Keratinocyte (primary cell): ENCODE measurements at regions not wholly inside any gene's neighbourhood (a gene's known extent, or its start where the extent isn't known, plus 50 kb on each side); places are given as distances from the start of the nearest gene placed in this dataset.

Source experiments
- DNase-seq: peaks from one replicate; pipeline ENCODE4 v3.0.0-alpha.2; 2011; ENCODE audit warnings: low read depth, missing footprints, low spot score
- FAIRE-seq: peaks from 2 replicates; lab custom pipeline; 2011; peaks lifted over from hg19 to GRCh38; lab: Jason Lieb, UNC
- H2AFZ ChIP-seq: 2 replicates; pipeline ENCODE4 v1.6.0; 2012; ENCODE audit warnings: low read length, control low read depth, inconsistent platforms; ENCODE audit not compliant: control insufficient read depth
- H3K27ac ChIP-seq: 2 replicates; pipeline ENCODE4 v1.5.1; 2011; ENCODE audit warnings: low read length; ENCODE audit not compliant: control insufficient read depth, insufficient read depth
- H3K27me3 ChIP-seq: 3 replicates; pipeline ENCODE4 v1.6.0; 2011; ENCODE audit warnings: low read length; ENCODE audit not compliant: control insufficient read depth, insufficient read depth; ENCODE audit errors: extremely low read depth
- H3K36me3 ChIP-seq, 2 experiments: 2 replicates in 1 of 2; 3 replicates in 1 of 2; pipeline ENCODE4 v1.5.1; 2011; ENCODE audit warnings: low read length in 2 of 2, mild to moderate bottlenecking in 1 of 2; ENCODE audit not compliant: control insufficient read depth in 2 of 2, insufficient read depth in 2 of 2; ENCODE audit errors: extremely low read depth in 1 of 2
- H3K4me1 ChIP-seq: 3 replicates; pipeline ENCODE4 v1.5.1; 2011; ENCODE audit warnings: low read length; ENCODE audit not compliant: control insufficient read depth, insufficient read depth; ENCODE audit errors: extremely low read depth
- H3K4me2 ChIP-seq: 3 replicates; pipeline ENCODE4 v1.6.0; 2011; ENCODE audit warnings: low read depth, low read length; ENCODE audit not compliant: control insufficient read depth, insufficient read depth; ENCODE audit errors: extremely low read depth
- H3K4me3 ChIP-seq, 3 experiments: fragments of 200-600 bp in 1 of 3; sonication (generic) in 1 of 3; 2 replicates in 2 of 3; 3 replicates in 1 of 3; pipeline ENCODE4 v1.5.1; 2011 to 2016; ENCODE audit warnings: low read length in 3 of 3, mild to moderate bottlenecking in 3 of 3, control low read depth in 2 of 3, inconsistent platforms in 1 of 3, low read depth in 1 of 3, mixed read lengths in 1 of 3, mixed run types in 1 of 3, moderate library complexity in 1 of 3; ENCODE audit not compliant: control insufficient read depth in 2 of 3, insufficient read depth in 2 of 3; ENCODE audit errors: extremely low read depth in 1 of 3
- H3K79me2 ChIP-seq: 2 replicates; pipeline ENCODE4 v1.6.0; 2012; ENCODE audit warnings: low read length; ENCODE audit not compliant: control insufficient read depth, insufficient read depth
- H3K9ac ChIP-seq: 3 replicates; pipeline ENCODE4 v1.6.0; 2011; ENCODE audit warnings: low read length; ENCODE audit not compliant: control insufficient read depth, insufficient read depth; ENCODE audit errors: extremely low read depth
- H3K9me1 ChIP-seq: 3 replicates; pipeline ENCODE4 v1.6.0; 2011; ENCODE audit warnings: low read length; ENCODE audit not compliant: control insufficient read depth, insufficient read depth; ENCODE audit errors: extremely low read depth
- H3K9me3 ChIP-seq: 2 replicates; pipeline ENCODE4 v1.5.1; 2012; ENCODE audit warnings: low read depth, low read length; ENCODE audit not compliant: control insufficient read depth
- H4K20me1 ChIP-seq: 3 replicates; pipeline ENCODE4 v1.6.0; 2011; ENCODE audit warnings: low read length; ENCODE audit not compliant: control insufficient read depth, insufficient read depth; ENCODE audit errors: extremely low read depth
- EZH2 ChIP-seq: IDR thresholded peaks from one replicate; pipeline ENCODE4 v1.6.1; 2012; ENCODE audit warnings: inconsistent platforms, mild to moderate bottlenecking, low read length, moderate library complexity
- dilution Hi-C: fragments of 300-500 bp; cut with MboI; formaldehyde crosslinking; loops from one replicate; pipeline ENCODE4 v1.7.0; 2020; ENCODE audit warnings: low sequenced_read_pairs; ENCODE audit not compliant: extremely low pct_ligation_motif_present
- TF ChIP-seq, protein P1 (sequence below), 3 experiments: IDR thresholded peaks in 1 of 3; conservative IDR thresholded peaks in 1 of 3; optimal IDR thresholded peaks in 1 of 3; 2 replicates in 2 of 3; 3 replicates in 1 of 3; pipeline versions ENCODE3 to v1.5.1; 2011; ENCODE audit warnings: low read length in 3 of 3, mild to moderate bottlenecking in 3 of 3, moderate library complexity in 2 of 3, control low read depth in 1 of 3, inconsistent platforms in 1 of 3; ENCODE audit not compliant: insufficient read depth in 2 of 3; ENCODE audit errors: extremely low read depth in 1 of 3

DNA sequence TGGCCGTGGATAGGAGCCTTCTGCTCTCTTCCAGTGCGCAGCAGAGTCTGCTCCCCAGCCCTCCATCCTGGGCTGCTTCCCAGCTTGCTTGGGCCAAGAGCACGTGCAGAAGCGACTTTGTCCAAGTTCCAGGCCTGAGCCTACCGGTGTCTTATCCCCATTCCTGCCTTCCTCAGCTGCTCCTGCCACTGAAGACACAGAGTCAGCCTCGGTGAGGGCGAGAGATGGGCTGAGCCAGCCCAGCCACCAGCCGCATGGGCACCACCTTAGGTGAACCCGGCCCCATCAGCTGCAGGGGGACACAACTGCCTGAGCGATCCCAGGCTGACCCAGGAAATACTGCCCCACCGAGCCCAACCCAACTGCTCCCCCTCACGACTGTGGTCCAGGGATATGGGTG, 847.8 kb downstream of the TBC1D22A start:
- Histone ChIP-seq H3K9me1 (no peaks in the 10 kb centered on the region), H3K9ac (no peak overlapping the region), H3K4me3 (no peak overlapping the region), H3K36me3 (no peaks in the 10 kb centered on the region), H3K4me2 (no peak overlapping the region), H2AFZ (no peak overlapping the region), H3K4me1 (no peaks in the 10 kb centered on the region), H3K27ac (no peak overlapping the region), H3K79me2 (no peaks in the 10 kb centered on the region), H3K27me3 (no peaks in the 10 kb centered on the region), H4K20me1 (no peaks in the 10 kb centered on the region), H3K9me3 (no peaks in the 10 kb centered on the region)
- DNase-seq (no peak), FAIRE-seq (no peak)
- dilution Hi-C loops: no loop called here
- TF ChIP-seq EZH2: no peak
- TF ChIP-seq, protein P1, sequence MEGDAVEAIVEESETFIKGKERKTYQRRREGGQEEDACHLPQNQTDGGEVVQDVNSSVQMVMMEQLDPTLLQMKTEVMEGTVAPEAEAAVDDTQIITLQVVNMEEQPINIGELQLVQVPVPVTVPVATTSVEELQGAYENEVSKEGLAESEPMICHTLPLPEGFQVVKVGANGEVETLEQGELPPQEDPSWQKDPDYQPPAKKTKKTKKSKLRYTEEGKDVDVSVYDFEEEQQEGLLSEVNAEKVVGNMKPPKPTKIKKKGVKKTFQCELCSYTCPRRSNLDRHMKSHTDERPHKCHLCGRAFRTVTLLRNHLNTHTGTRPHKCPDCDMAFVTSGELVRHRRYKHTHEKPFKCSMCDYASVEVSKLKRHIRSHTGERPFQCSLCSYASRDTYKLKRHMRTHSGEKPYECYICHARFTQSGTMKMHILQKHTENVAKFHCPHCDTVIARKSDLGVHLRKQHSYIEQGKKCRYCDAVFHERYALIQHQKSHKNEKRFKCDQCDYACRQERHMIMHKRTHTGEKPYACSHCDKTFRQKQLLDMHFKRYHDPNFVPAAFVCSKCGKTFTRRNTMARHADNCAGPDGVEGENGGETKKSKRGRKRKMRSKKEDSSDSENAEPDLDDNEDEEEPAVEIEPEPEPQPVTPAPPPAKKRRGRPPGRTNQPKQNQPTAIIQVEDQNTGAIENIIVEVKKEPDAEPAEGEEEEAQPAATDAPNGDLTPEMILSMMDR (optimal IDR thresholded peaks at IDR 0.05 in 1 of 3, IDR thresholded peaks at IDR 0.05 in 1 of 3, conservative IDR thresholded peaks at IDR 0.05 in 1 of 3; ENCODE audit: extremely low read depth in 1 of 3, insufficient read depth in 2 of 3, low read length in 3 of 3): no peak

DNA sequence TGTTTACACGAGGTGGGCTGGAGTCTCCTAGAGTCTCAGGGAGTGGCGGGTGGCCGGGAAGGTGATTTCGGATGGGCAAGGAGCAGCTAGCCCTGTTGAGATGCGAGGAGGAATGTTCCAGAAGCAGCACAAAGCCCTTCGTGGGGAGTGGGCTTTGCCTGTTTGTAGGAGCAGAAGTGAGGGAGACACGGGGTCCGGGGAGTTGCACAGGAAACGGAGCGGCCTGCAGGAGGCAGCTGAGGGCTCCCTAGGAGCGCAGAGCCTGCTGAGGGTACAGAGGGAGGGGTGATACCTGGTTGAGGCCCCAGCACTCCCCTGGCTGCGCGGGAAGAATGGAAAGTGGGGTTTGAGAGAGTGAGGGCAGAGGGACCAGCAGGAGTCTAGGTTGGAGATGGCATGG, 847.2 kb downstream of the TBC1D22A start:
- FAIRE-seq: no peak
- Histone ChIP-seq H3K9me1 (no peaks in the 10 kb centered on the region), H4K20me1 (no peaks in the 10 kb centered on the region), H3K27me3 (no peaks in the 10 kb centered on the region), H3K9me3 (no peaks in the 10 kb centered on the region), H3K4me3 (no peak overlapping the region), H3K9ac (no peak overlapping the region), H2AFZ (no peak overlapping the region), H3K4me1 (no peaks in the 10 kb centered on the region), H3K79me2 (no peaks in the 10 kb centered on the region), H3K36me3 (no peaks in the 10 kb centered on the region), H3K4me2 (no peak overlapping the region), H3K27ac (no peak overlapping the region)
- dilution Hi-C loops: no loop called here
- no peak for DNase-seq
- no peak for TF ChIP-seq EZH2
- TF ChIP-seq, protein P1 (optimal IDR thresholded peaks at IDR 0.05 in 1 of 3, IDR thresholded peaks at IDR 0.05 in 1 of 3, conservative IDR thresholded peaks at IDR 0.05 in 1 of 3; ENCODE audit: extremely low read depth in 1 of 3, insufficient read depth in 2 of 3, low read length in 3 of 3): no peak
